HG03442 (cell line): ENCODE measurements at regions not wholly inside any gene's neighbourhood (a gene's known extent, or its start where the extent isn't known, plus 50 kb on each side); places are given as distances from the start of the nearest gene placed in this dataset.
"Not testable (repeated sequence)": the region's sequence is repeated elsewhere in the genome, so short reads cannot be mapped to it uniquely, and the experiment has no call there.

ENCODE experiments used
- ATAC-seq: cut with Tn5 transposase; IDR thresholded peaks from one replicate; pipeline ENCODE4 v1.9.1; 2021; ENCODE audit warnings: mild to moderate bottlenecking, moderate library complexity; ENCODE audit not compliant: unreplicated experiment

DNA sequence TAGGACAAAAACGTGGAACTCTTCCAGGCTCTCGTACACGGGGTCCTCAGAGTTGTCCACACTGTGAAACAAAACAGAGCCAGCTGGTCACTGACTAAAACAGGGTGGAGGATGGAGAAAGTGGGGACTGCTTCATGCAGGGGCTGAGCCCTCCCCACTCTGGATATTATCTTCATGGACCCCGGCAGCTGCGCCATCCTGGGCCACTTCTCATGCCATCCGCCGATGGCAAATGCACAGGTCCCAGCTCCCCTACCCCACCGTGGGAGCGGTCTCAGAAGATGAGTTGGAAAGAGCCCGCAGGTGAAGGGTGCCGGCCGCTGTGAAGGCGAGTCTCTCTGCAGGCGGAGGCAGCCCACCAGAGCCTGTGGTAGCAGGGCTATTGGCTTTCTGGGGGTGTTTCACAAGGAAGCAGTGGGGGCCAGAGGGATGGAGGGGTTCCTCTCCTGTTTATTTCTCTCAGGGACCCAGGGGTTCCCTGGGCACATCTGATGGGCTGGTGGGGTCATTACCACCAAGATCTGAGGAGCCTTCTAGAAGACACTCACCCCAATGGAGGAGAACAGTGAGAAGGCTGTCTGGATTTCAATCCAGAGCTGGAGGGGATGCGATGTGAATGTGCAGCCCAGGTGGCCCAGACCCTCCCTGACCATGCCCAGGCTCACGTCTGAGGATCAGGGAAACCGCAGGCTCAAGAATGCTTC, 177.3 kb downstream of the KLF13 start:
- no peak for ATAC-seq

DNA sequence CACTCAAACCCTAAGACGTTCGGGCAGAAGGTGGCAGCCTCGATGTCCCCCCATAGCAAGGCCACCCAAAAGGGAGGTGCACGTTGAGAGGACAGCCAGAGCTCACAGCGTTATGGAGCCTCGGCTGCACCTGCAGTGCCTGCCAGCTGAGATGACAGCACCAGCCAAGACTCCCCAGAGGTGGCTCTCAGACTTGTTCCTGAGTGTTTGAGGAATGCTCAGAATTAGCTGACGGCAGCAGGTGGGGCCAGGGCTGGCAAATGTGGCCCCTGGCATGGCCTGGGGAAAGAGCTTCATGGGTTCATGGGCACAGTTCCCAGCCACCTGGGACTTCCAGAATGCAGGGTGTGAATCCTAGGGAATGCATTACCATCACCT, 177.8 kb downstream of the KLF13 start:
- no peak for ATAC-seq

DNA sequence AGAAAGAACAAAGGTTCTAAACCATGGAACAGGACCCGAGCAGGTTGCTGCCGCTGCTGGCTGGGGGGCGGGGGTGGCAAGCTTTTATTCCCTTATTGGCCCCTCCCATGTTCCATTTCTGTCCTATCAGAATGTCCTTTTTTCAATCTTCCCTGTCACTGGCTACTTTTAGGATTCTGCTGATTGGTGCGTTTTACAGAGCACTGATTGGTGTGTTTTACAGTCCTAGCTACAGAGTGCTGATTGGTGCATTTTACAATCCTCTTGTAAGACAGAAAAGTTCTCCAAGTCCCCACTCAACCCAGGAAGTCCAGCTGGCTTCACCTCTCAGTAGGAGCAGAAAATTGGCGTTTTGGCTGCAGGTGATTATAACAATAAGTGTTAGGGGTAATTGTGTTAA, 180.9 kb downstream of the KLF13 start:
- not testable (repeated sequence) for ATAC-seq

DNA sequence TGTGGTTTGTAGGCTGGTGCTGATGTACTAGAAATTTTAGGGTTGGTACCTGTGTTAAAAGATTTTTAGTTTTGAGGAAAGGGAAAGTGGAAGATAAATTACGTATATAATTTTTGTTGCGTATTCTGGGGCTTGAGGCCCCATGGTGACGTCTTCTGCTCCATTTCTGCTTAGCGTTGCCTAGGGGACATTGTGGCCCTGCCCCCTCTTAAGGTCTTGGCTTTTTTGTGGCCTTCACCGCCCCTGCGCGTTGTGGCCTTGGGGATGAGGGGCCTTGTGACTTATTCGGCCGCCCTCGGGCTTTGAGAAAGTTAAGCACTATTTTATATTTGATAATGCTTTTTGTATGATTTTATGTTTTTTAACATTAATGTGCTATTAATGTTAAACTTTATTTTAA, 182.0 kb downstream of the KLF13 start:
- no peak for ATAC-seq

DNA sequence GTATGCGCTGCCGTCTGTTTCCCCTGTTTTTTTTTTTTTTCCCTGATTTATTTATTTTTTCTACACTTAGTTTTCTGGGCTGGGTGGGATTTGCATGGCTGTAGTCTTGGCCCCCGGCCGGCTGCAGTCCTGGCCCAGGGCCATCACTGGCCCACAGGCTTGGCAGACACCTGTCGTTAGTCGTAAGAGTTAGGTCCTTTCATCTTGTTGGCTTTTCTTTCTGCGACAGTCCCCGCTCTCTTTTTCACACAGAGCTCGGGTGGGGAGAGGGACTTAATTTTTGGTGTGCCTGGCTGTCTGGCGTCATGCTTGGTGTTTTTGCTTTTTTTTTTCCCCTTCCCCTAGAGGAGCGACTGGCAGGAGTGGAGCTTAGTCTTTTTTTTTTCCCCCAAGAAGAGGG, 183.4 kb downstream of the KLF13 start:
- no peak for ATAC-seq

DNA sequence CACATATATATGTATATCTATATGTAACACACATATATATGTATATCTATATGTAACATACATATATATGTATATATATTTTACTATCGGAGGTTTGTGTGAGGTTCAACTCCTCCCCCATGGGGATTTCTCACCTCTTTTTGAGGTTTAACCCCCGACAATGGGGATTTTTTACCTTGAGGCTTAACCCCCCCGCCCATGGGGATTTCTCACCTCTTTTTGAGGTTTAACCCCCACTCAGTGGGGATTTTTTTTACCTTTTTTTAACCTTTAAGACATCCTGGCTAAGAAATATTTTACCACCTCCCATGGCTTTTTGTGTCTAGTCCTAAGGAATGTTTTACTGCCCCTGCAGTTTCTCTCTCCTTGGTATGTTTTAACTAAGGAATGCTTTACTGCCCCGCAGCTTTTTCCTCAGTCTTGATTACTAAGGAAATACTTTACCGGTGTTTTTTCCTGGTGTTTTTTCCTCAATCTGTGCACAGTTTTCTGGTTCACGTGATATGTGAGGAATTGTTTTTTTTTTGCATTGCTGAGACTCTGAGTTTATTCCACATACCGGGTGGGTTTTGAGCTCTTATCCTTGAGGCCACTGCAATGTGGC, 185.2 kb downstream of the KLF13 start:
- no peak for ATAC-seq

DNA sequence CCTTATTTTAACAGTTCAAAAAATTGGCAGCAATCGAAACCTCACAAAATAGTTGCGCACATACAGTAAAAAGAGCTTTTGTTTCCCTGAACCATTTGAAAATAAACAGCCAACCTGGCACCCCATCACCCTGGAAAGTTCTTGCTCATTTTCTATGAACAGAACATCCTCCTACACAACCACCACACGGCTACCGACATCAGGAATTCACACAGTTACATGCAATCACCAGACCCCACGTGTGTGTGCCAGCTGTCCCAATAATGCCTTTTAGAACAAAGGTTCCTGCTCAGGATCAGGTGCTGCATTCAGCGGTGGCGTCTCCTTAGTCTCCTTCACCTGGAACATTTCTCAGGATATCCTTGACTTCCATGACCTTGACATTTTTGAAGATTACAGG, 186.5 kb downstream of the KLF13 start:
- ATAC-seq: no peak

DNA sequence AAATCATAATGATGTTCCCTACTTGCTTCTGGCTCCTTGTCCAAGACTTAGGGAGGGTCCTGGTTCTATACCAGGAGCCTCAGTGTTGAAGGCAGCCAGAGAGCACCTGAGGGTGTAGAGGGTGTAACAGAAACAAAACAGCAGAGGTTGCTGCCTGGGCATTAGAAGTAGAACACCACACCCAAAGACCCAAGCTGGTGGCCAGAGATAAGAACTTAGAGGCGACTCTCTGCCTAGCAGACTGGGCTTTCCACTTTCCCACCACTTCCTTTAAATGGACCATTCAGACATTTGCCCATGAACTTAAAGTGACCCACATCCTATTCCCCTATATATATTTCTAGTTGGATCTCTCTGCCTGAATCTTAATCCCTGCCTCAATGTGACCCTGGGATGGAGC, 189.8 kb downstream of the KLF13 start:
- no peak for ATAC-seq

DNA sequence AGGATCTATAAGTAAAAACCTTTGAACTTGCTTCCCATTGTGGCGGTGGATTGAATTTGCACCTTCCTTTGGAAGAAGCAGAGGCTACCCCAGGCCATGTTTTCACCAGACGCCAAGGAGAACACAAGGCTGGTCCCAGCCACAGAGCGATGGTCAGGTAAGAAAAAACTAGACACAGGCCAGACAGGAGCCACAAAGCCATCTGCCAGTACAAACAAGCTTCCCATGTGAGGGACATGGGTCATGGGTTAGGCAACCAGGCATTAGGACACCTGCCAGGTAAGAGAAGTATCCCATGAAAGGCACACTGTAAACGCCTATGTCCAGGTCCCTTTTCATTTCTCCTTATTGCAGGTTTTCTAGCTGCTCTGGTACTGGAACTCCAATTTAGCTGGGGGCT, 190.2 kb downstream of the KLF13 start:
- ATAC-seq: no peak

DNA sequence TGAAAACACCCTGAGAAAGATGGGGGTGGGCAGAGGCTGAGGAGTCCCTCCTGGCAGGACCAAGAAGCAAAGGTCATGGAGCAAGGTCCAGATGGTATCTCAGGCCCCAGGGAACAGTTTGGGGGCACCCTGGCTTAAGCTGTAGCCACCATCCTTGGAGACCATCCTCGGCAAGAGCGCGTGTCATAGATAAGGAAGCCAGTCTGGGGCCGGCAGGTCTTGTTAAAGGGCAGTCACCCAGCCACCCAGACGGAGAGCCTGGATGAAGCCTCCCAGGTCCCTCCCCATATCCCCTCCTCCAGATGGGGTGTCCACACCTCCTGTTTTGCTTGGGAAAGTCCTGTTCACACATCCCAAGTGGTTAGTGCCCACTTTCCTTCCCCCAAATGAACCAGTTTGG, 191.1 kb downstream of the KLF13 start:
- no peak for ATAC-seq

DNA sequence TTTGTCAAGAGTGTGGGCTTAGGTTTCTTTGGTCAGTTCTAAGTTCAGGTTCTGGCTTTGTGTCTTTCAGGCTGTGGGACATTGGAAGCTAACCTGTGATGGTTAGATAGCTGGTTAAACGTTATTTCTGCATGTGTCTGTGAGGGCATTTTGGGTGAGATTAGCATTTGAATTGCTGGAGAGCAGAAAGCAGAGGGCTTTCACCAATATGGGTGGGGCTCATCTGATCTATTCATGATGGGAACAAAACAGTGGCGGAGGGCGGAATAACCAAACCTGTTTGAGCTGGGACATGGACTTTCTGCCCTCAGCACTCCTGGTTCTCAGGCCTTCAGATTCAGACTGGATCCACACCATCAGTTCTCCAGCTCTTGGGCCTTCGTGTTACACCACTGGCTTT, 195.4 kb downstream of the KLF13 start:
- no peak for ATAC-seq

DNA sequence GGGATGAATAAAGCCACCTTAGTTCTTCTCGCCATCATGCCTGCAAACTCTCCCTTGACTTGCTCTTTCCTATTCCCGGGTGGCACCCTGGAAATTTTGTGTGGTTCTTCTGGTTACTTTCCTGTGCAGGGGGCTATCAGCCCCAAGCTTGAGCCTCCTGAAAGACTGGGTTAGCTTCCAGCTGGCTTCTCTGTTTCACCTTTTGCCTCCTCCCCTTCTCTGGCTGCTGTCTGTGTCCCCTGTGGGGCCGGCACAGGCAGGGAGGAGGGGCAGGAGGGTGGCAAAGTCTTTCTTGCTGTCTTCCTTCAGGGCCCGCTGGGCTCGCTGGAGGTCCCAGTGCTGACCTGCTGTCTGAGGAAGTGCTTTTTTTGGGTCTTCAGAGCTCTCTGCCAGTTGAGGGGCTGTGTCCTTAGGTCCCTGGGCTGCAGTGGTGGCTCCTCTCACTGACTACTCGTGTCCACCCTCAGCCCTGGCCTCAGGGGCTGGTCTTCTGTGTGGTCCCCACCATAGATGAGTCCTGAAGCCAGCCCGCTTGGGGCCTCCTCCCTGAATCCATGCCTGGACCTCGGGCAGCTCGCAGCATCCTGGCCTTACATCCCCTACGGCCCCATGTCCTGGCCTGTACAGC, 196.5 kb downstream of the KLF13 start:
- no peak for ATAC-seq

DNA sequence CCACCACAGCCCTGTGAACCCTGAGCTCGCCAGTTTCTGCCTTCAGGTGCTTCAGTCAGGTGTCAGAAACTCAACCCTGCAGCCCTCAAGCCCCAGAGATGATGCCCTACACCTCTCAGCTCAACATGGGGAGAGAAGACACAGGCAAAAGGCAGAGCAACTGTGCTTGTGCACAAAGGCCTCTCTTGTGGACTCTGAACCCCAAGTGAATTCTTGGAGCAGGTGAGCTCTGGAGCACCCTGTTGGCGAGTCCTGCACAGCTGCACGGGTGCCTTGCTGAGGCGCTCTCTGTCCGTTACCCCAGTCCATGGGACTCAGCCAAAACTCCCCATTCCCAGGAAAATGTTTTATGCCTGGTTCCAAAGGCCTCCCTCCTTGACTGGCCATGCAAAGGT, 197.0 kb downstream of the KLF13 start:
- no peak for ATAC-seq

DNA sequence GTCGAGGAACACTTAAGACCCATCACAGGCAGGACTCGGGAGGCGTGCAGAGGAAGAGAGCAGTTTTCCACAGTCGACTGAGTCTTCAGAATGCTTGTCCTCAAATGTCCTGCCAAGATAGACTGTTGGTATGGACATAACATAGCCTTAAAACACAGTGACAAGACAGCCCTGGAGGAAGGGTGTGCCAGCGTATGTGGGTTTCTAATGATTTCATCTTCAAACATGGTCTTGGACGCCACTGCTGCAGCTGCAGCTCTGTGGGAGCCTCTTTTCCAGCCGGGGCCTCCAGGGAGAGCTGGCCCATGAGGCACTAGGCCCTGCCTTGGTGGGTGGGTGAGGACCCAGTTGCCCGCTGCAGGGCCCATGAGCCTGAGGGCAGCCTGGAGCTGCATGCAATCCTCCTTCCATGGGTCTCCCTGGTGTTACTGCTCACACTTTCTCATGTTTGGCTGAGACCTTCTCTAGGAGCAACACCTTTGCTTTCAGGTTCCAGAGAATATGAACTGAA, 198.6 kb downstream of the KLF13 start:
- no peak for ATAC-seq

DNA sequence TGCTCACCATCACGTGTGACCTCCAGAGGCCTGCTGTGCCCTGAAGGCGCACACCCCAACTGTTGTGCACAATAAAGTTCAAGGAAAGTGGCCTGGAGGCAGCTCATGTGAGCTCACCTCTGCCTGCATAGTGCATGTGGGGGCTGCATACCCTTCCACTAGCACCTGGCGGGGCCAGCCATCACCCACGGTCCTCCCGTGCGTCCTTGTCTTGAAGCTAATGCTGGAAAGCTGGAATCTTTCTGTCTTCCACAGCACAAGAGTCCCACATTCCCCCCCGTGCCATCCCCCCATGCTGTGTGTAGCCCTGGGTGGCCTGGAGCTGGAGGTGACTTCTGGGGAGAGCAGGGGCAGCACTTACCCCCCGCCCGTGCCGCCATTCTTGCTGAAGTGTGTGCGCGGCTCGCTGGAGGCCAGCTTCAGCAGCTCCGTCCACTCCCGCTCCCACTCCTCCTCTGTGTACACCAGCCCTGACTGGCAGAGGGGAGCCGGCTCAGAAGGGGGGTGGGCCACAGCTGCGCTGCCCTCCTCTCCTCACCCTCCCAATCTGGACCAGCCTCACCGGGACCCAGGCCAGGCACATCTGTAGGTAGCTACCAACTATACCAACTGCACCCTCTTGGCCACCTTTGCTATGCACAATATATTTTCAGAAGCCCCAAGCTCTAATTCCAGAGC, 199.5 kb downstream of the KLF13 start:
- no peak for ATAC-seq

DNA sequence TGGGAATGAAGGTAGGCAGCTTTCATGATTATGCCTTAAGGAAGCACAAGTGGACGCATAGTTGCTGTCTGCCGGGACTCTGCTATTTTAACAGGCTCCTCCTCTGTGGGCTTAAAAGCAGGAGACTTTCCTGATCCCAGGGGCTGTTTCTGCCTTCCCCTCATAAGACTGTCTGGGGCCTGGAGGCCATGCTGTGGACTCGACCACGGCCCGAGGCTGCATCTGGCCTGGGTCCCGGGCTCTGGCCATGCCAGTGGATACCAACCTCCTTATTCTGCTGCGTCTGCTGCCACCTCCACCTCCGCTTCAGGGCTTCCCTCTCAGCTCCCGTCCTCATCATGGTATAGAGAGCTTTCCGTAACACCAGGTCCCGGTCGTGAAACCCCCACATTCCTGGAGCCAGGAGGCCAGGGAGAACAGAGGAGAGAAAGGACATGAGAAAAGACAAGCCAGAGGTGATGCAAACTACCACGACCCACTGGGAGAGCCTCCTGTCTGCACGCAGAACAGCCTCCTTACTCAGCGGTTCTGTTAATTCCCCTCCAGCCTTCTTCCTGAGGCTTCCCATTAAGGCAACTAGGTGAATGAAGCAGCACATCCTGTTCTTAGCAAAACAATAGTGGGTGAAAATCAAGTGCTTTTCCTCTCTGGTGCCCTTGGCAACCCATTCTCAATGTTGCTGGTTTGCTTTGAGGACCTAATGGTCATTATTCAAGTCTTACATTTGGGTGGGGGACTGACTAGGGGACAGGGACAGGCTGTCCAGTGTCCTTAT, 200.5 kb downstream of the KLF13 start:
- no peak for ATAC-seq

DNA sequence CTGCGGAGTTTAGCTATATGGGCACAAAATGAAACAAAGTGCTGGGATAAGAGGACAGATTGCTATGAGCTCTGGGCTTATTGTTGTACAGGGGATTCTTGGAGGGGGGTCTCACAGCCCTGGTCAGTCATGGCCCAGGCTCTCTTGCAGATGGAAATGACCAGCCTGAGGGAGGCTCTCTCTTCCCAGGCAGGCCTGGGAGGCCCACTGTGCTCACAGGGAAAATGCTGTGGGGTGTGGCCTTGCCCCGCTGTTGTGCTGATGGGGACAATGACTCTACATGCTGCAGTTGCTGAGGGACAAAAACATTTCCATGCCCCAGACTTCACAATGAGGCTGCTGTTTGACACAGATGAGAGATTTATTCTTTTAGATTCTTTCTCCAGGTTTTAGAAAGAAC, 202.2 kb downstream of the KLF13 start:
- no peak for ATAC-seq

DNA sequence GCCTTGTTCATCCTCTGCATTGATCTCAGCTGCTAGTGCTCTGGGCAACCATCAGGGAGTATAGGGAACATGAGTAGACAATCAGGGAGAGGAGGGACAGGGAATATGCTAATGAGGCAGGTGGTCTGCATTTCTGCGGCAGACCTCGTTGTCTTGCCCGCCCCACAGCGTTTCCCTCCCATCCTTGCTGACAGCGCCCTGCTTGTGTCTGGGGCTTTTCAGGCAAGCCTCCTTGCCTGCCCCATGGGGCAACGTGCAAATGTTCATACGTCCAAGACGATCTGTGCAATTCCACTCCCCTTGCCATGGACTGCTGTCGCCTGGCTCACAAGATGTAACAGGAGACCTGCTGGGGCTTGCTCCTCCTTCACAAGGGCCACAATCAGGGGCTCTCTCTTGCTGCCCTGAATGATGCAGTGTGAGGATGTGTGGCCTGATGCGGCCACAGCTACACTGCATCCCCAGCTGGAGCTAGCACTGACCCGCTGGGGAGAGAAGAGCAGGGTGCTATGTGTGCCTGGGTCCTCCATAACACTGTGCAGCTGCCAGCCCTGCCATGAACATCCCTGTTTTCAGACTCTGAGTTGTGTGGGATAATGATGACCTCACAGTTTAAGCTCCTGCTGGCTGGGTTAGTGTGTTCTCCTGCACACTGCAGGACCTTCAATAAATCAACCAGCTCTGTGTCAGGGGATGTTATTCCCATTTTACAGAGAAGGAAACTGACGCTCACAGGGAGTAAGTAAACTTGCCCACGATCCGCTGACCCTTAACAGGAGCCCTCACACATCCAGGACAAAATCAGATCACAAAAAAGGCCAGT, 211.3 kb downstream of the KLF13 start:
- no peak for ATAC-seq

DNA sequence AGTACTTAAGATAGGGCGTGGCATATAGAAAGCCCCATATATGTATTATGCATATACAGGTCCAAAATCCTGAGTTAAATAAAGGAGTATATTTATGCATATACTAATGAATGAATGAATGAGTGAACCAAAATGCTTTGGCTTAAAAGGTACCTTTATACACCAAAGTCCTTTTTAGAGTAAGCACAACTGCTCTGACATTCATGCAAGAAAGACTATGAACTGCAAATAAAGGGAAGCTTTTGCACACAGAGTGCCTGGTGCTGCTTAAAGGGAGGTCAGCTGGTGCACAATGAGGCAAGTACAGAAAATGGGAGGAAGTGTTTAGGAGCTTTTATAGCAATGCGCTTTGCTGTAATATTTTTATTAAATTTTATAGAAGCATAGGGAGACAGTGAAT, 214.0 kb downstream of the KLF13 start:
- no peak for ATAC-seq

DNA sequence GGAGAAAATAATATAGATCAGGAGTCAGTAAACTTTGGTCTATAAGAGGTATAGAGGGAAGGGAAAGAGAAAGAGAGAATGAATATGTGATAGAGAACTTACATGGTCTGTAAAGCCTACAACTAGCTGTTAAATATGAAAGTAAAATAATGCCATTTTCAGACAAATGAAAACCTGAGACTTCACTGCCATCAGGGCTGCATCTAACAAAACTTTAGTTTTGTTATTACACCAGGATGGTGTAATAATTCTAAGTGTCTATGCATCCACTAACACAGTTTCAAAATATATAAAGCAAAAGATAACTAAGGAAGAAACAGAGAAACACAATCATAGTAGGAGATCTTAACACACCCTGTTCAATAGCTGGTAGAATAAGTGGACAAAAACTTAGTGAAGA, 217.7 kb downstream of the KLF13 start:
- no peak for ATAC-seq
